Superior temporal gyrus (tissue), 1 donor: ENCODE measurements at regions not wholly inside any gene's neighbourhood (a gene's known extent, or its start where the extent isn't known, plus 50 kb on each side); places are given as distances from the start of the nearest gene placed in this dataset.

Source experiments
- DNase-seq: peaks from one replicate; pipeline ENCODE4 v3.0.0-alpha.2; 2016; ENCODE audit errors: extremely low spot score

DNA sequence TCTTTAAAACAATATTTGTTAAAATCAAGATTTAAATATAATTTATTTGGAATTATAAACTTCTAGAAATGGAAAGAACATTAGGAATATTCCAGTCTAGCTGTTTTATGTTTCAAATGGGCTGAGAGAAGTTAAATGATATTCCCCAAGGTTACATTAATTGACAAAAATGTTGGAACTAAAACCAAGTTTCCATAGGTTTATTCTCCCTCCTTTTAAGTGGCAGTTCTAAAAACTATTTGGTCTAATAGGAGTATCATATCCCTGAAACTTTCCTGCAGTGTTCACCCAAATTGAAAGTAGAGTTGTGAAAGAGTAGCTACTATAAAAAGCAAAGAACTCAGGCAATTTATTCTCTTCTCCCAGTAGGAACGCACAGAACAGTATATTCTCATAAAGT lies 1185.5 kb downstream of the LRFN5 start:
- no peak for DNase-seq

DNA sequence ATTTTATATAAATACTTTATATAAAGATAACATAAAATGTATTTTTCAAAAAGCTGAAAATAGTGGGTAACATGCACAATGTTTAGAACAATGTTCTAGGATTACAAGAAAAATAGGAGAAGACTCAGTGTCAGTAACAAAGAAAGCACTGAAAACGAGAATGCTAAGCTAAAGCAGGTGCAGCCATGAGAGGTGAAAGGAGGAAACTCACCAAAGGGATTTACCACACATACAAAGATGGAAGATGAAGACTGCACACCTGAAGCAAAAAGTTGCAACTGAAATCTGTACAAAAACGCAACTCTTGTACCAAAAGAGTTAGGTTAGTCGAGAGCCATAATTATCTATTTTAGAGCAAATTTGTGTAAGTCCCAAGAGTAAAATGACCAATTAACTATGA lies 1176.1 kb downstream of the LRFN5 start:
- no peak for DNase-seq

DNA sequence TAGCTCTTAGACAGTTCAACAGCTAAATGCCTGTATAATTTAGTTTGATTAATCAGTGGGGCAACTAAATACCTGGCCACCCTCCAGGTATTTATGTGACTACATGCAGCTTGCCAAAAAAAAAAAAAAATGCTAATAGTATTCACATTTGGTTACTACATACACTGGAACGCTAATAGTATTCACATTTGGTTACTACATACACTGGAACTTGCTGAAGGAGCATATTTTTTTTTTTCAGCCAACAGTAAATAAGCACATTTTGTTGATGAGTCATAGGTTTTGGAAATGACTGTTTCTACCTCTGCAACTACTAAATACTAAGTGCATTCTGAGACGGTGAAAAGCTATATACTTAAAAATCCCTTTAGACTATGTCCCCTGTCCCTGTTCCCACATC lies 1172.3 kb downstream of the LRFN5 start:
- DNase-seq = no peak

DNA sequence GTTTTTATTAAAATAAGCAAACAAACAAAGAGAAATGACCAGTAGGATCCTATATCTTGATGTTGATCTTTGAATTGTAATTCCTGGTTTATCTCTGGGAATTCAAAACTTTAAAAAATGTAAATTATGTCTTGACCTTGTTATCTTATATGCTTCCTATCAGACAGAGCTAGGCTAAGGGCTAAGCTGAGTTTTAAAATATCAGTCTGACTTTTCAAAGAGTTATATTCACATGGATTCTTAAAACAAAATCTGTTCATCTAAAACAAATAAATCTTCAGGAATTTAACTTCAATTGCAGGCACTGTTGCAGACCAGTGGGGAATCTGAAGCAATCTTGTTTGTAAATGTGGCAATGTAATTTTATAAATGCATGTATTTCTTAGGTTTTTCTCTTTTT lies 1144.1 kb downstream of the LRFN5 start:
- DNase-seq = no peak

DNA sequence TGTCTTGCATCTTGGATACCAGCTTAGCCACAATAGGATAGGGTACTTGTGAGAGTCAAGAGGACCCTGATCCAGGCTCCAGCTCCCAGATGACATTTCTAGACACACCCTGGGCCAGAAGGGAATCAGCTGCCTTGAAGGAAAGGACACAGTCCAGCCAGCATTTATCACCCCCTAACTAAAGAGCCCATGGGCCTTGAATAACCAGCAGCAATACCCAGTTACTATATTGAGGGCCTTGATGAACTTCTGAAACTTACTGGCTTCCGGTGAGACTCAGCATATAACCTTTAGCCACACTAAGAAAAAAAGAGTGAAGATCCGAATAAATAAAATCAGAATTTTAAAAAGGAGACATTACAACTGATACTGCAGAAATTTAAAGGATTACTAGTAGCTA lies 1135.4 kb downstream of the LRFN5 start:
- DNase-seq = no peak

DNA sequence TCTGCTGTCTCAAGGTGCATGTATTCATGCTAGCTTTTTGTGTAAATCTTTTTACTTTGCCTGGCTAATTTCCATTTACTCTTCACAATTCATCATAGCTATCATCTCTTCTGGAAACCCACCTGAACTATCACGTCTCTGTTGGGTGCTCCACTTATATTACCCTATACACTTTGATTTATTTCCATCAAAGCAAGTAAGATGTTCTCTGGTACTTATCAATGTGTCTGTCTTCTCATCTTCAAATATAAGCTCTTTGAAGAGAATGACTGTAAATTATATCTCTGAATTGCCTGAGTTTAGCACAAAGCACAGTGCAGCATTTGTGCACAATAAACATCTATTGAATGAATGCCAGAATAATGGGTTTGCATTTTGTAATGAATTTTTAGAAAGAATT lies 1129.7 kb downstream of the LRFN5 start:
- no peak for DNase-seq

DNA sequence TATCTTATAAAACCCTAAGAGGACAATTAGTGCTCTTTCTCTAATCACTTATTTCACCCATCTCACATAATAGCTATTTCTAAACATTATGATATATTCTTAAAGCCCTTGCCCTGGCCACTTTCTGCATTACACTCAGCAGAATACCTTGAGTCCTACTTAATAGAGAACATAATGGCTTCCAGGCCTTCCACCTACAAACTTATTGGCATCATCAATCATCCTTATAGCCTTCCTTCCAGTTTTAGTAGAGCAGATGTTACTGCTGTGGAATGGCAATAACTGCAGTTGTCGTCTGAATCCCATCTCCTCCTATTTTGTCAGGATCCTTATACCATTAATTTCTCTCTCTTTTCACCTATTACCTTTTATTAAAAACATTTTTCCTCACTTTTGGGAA lies 1127.4 kb downstream of the LRFN5 start:
- DNase-seq = no peak

DNA sequence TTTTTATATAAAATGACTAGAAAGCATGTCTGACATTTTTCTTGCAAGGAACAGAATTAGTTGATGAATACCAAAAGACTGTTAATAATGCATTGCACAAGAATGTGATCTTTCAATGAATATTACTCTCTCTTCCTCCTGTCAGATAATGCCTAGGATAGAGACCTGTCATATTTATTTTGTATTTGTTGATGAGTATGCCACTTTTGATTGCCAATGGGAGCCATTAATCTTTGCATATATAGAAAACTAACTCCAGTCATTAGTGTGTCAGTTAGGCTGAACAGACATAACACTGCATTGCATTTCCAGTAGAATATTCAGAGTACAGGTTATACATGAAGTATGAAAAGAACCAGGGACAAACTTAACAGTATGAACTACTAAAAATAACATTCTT lies 1125.3 kb downstream of the LRFN5 start:
- no peak for DNase-seq

DNA sequence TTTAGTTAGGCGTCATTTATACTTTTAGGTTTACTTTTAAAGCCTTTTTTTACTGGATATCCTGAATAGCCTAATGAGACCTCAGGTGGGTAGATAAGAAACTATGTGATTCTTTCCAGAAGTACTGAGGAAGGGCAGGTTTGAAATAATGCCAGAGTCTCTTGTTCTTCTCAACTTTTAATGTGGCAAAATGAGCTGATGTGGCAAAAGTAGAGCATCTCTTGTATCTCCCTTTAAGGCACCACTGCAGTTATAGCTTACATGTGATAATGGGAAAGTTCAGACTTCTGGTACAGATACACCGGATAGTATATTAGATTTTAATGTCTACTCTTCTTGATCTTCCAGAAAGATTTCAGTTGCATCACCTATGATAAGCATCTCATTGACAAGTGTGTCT lies 1124.8 kb downstream of the LRFN5 start:
- DNase-seq = no peak

DNA sequence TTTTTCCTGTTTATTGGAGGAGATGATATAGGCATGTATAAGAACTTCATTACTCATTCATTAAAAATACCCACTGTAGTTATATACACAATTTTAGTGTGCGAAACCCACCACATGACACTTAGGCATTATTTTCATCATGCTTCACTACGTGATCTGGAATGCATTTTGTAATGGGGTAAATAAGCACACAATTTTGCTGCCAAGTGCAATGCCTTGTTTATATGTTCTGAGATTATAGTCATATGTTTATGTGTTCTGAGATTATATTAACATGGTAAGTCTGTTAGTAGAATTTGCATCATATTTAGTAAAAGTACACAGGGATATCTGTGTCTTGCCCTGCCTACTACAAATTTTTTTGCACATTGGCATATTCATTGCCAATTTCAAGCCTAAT lies 1123.0 kb downstream of the LRFN5 start:
- DNase-seq = no peak

DNA sequence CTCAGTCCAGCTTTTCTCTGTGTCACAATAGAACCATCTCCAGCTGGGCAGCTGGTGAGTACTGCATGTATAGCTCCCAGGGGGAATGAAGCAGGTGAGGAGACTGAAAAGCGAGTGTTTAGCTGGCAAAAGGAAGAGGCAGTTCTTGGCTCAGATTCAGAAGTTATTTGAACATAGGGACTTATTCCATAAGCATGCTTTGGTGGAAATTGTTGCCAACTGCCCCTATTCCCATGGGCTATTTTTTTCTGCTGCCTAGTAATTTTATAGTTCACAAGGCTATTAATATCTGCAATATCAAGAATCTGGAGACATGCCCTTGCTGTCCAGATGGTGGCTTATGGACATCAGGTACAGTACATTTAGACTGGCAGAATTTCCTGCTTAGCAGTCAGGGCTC lies 1112.7 kb downstream of the LRFN5 start:
- no peak for DNase-seq

DNA sequence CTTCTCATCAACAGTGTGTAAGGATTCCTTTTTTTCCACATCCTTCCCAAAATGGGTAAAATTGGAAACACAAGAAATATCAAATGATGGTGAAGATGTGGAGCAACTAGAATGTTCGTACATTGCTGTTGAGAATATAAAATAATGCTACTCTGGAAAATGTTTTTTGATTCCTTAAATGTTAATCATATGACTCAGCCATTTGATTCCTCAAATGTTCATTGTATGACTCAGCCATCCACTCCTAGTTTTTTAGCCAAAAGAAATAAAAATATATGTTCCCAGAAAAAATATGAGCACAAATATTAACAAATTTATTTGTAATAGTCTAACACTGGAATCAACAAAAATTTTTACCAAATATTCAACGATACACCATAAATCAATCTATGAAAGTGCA lies 1108.6 kb downstream of the LRFN5 start:
- DNase-seq = no peak

DNA sequence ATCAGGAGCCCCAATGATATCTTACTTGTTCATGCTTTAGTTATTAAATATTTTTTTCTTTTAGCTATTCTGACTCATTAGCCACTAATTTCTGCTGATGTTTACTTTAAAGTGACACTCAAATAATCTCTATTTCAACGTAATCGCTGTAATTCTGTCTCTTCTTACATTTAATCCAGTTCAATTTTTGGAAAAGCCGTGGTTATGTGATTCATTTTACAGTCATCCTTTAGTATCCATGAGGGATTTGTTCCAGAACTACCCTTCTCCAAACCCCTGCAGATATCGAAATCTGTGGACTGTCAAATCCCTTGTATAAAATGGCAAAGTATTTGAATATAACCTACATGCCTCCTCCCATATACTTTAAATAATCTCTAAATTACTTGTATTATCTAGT lies 1103.4 kb downstream of the LRFN5 start:
- DNase-seq = no peak

DNA sequence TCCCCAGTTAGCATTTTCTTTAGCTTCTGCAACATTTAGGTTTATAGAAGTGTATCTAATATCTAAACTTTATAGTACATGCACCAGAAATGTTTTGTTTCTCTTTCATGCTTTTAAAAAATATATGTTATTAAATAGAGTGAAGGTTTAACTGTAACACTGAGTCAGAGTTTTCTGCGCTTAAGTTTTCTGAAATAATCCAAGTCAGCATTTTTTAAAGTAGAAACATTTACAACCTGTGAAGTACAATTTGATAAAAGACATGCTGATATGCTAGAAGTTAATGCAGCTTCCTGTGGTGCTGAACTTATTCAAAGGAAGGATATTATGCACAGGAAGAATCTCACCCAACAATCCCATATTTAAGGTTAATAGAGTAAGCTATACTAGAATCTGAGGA lies 1096.8 kb downstream of the LRFN5 start:
- no peak for DNase-seq

DNA sequence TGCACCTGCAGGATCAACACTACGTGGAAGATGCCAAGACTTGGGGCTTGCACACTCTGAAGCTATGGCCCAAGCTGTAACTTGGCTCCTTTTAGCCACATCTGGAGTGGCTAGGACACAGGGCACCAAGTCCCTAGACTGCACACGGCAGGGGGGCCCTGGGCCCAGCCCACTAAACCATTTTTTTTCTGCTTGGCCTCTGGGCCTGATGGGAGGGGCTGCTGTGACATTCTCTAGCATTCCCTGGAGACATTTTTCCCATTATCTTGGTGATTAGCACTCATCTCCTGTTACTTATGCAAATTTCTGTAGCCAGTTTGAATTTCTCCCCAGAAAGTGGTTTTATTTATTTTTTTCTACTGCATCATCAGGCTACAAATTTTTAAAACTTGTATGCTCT lies 1080.7 kb downstream of the LRFN5 start:
- DNase-seq = no peak

DNA sequence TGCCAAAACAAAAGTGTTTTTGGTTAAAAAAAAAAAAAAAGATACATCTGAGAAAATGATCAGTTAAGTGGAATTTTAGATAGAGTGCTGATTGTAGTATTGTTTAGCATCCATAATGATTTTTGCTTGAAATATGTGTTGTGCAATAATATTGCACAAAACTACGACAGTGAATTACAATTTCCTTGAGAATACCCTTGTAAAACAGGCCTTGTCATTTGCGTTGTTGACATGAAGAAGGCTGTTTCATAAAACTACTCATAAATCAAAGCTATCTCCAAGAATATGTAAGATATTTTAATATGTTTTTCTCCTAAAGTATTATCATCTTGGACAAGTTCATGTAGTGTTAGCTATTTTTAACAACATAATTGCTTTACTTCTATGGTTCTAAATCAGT lies 1077.0 kb downstream of the LRFN5 start:
- DNase-seq = no peak

DNA sequence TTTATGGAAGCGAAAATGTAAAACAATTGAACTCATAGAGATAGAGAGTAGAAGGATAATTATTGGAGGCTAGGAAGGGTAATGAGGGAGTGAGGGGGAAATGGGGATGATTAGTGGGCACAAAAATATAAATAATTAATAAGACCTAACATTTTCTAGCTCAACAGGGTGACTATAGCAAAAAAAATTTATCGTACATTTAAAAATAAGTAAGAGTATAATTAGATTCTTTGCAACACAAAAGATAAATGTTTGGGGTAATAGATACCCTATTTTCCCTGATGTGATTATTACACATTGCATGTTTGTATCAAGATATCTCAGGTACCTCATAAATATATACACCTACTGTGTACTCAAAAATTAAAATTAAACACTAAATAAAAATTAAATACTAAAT lies 1070.0 kb downstream of the LRFN5 start:
- no peak for DNase-seq

DNA sequence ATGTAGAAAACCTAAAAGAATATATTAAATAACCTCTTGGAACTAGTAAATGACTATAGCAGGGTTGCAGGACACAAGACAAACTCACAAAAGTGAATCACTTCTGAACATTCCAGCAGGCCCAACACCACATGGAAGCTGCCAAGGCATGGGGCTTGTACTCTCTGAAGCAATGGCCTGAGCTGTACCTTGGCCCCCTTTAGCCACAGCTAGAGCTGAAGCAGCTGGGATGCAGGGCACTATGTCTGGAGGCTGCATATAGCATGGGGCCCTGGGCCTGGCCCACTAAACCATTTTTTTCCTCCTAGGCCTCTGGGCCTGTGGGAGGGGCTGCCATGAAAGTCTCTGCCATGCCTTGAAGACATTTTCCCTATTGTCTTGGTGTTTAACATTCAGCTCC lies 1067.3 kb downstream of the LRFN5 start:
- no peak for DNase-seq

DNA sequence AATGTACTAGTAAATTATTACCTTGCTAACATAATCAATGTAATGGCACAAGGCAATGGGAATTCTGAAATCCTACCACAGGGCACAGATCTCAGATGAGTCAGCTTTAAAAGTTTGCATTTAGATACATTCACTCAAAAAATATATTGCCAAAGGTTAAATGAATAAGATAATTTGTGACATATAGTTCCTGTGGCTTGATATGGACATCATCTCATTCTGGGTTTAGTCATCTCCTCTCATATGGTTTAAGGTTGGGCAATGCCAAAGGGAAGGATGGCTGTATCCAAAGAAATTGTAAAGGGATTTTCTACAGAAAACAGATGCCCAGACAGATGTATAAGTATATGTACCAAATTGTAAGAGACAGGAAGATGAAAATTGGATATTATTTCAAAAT lies 1065.0 kb downstream of the LRFN5 start:
- DNase-seq = no peak

DNA sequence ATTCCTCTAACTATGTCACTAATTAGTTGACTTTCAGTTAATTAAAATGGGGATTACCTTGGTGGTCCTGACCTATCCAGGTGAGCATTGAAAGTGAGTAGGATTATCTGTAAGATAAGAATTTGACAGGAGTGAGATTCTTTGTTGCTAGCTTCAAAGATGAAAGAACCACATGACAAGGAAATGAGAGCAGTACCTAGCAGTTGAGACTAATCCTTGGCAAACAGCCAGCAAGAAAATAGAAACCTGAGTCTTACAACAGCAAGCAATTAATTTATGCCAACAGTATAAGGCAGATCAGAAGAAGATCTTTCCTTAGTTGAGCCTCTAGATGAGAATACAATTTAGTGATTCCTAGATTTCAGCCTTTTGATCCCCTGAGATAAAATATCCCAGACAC lies 1058.4 kb downstream of the LRFN5 start:
- no peak for DNase-seq

DNA sequence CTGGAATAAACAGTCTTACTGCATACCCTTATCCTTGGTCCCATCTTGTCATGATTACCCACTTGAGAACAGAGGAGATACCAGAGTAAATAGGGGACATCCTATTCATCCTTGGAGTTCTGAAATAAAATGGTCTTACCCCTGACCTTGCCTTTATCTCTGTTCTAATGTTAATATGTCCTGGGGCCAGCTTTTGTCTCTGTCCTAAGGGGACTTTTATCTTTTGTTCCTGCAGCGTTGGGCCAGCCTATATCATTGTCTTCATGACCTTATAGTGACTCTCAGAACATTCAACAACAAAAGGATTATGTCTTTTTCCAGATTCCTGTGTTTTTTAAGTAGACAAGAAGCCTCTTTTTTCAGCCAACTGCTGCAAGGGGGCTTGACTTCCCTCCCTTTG lies 1057.5 kb downstream of the LRFN5 start:
- DNase-seq = no peak

DNA sequence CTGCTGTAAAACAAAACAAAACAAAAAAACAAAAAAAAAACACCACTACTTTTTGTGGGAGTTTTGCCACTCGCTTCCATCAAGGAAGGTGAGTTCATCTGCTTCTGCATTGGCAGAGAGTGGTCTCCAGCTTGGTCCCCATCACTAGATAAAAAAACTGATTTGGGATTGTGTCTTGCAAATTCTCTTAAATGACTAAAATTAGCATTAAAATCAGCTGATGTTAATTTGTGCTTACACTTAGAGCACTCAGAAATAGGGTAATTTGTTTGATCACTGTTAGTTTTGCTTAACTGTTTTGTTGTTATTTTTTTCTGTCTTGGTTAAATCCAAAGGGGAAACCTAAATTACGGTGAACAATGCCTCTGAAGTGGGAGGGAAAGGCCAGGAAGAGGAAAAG lies 1048.0 kb downstream of the LRFN5 start:
- DNase-seq = no peak

DNA sequence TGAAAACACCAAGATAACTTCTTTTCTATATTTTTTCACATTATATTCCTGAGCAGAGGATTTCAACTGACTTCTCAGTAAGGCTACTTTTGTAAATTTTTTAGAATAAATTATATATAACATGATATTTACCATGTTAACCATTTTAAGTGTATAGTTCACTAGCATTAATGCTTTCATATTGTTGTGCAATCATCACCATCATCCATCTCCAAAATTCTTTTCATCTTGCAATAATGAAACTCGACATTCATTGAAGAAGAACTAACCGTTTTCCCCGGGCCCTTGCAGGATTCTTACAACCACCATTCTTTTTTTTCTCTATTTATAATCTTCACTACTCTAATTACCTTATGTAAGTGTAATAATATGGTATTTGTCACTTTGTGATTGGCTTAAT lies 1036.1 kb downstream of the LRFN5 start:
- DNase-seq = no peak

DNA sequence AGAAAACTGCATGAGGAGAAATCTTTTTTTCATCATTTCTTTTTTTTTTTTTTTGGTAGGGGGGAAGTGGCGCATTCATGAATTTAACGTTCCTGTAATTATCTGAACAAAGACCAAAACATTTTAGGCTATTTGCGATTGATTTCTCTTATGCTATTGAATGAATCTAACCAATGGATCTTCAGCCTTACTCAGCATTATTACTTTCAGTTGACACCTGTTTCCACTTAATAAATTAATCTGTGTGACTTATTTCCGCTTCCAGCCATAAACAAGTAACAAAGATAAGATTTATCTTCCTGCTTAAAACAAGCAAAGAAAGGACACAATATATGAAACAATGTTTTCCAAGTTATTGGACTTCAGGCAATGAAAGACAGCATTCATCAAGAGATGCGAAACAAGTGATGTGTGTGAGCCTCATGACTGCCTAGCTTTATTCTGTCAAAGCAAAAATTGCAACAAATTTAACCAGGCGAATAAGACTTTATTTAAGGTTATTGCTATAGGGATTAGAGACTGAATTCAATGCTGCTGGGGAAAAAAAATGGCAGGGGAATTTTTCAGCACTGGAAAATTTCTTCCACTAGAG lies 1026.9 kb downstream of the LRFN5 start:
- DNase-seq = peak; percentile 22

DNA sequence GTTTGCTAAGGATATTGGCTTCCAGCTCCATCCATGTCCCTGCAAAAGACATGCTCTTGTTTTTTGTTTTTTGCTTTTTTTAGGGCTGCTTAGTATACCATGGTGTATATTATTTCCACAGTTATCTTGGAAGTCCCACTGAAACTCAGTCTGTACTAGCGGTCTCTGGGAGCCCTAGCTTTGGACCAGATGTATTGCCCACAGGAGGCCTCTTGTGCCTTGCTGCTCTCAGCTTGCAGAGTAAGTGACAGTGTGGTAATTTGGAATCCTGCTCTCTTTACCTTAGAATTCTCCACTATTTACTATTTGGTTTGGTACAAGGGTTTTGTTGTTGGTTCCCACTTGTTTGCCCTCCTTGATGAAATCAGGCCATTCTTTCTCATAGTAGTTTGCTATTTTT lies 1022.9 kb downstream of the LRFN5 start:
- DNase-seq = no peak
